ENCODE measurements at regions not wholly inside any gene's neighbourhood (a gene's known extent, or its start where the extent isn't known, plus 50 kb on each side); places are given as distances from the start of the nearest gene placed in this dataset.

DNA sequence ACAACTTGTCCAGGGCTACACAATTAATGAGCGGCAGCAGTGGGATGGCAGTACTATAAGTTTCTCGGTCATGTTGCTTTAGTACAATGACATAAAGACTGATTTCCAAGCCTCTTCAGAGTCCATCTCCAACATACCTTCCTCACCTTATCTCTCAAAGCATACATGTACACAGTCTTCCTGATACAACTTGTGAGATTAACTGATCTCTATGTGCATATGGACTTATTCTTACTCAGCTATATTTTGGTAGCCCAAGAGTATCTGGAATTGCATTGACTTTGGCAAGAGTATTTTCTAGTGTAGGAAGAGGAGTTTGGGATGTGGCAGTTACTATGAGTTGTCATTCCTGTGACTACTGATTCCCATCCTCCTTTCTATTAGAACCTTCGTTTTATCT is 575.0 kb downstream of the EDEM1 start:
- TF ChIP-seq, protein P1, sequence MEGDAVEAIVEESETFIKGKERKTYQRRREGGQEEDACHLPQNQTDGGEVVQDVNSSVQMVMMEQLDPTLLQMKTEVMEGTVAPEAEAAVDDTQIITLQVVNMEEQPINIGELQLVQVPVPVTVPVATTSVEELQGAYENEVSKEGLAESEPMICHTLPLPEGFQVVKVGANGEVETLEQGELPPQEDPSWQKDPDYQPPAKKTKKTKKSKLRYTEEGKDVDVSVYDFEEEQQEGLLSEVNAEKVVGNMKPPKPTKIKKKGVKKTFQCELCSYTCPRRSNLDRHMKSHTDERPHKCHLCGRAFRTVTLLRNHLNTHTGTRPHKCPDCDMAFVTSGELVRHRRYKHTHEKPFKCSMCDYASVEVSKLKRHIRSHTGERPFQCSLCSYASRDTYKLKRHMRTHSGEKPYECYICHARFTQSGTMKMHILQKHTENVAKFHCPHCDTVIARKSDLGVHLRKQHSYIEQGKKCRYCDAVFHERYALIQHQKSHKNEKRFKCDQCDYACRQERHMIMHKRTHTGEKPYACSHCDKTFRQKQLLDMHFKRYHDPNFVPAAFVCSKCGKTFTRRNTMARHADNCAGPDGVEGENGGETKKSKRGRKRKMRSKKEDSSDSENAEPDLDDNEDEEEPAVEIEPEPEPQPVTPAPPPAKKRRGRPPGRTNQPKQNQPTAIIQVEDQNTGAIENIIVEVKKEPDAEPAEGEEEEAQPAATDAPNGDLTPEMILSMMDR (IDR thresholded peaks at IDR 0.05; ENCODE audit: borderline replicate concordance, extremely low read depth, low read length, poor library complexity, severe bottlenecking) = no peak
- TF ChIP-seq EZH2 (IDR thresholded peaks at IDR 0.05; ENCODE audit: borderline replicate concordance, low read depth, low read length, severe bottlenecking) = no peak

All from DND-41 (cell line).